Stimulated activated CD4-positive, alpha-beta T cell treated with anti-CD3 and anti-CD28 coated beads, Interleukin-1b, Interleukin-23, amount 100 ng/mL, for 24 hours (primary cell): ENCODE measurements at regions not wholly inside any gene's neighbourhood (a gene's known extent, or its start where the extent isn't known, plus 50 kb on each side); places are given as distances from the start of the nearest gene placed in this dataset.
"Not testable (repeated sequence)": the region's sequence is repeated elsewhere in the genome, so short reads cannot be mapped to it uniquely, and the experiment has no call there.

ENCODE experiments used
- DNase-seq, 4 experiments: peaks; one replicate each; pipeline ENCODE4 v3.0.0-alpha.2; 2020; ENCODE audit warnings: low read depth in 4 of 4, low spot score in 1 of 4

DNA sequence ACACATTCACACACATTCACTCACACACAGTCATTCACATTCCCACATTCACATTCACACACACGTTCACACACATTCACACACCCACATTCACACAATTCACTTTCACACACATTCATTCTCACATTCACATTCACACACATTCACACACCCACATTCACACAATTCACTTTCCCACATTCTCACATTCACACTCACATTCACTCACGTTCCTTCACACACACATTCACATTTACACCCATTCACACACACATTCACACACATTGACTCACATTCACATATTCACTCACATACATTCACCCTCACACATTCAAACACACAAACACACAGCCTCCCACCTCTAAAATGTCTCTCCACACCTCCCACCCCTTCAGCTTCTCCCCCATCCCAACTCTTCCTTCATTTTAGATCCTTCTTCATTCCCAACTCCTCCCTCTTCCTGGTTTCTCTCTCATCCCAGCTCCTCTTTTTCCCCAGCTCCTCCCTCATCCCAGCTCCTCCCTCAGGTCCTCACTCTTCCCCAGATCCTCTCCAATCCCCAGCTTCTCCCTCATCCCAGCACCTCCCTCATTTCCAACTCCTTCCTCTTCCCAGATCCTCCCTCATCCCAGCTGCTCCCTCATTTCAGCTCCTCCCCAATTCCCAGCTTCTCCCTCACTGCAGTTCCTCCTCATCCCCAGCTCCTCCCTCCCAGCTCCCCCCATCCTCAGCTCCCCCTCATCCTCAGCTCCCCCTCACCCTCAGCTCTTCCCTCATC is 111.0 kb downstream of the FAM53A start:
- no peak for DNase-seq

GRCh38 chr4:1572521-1572920 is 111.6 kb downstream of the FAM53A start:
- no peak for DNase-seq

DNA sequence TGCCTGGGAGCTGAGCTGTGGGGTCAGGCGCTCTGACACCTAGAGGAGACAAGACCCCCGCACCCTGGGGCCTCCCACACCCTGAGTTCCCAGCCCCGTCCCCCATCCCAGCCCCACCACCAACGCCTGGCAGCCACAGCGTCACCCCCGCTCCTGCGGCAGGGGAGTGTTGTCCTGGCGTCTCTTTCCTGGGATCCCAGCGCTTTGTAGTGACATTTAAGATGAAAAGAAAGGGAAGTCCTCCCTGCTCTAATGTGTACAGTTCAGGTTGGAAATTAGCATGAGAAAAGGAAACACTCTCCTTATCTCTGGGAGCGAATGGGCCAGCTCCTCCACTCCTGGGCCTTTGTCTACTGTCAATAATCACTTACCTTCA is 112.1 kb downstream of the FAM53A start:
- no peak for DNase-seq

DNA sequence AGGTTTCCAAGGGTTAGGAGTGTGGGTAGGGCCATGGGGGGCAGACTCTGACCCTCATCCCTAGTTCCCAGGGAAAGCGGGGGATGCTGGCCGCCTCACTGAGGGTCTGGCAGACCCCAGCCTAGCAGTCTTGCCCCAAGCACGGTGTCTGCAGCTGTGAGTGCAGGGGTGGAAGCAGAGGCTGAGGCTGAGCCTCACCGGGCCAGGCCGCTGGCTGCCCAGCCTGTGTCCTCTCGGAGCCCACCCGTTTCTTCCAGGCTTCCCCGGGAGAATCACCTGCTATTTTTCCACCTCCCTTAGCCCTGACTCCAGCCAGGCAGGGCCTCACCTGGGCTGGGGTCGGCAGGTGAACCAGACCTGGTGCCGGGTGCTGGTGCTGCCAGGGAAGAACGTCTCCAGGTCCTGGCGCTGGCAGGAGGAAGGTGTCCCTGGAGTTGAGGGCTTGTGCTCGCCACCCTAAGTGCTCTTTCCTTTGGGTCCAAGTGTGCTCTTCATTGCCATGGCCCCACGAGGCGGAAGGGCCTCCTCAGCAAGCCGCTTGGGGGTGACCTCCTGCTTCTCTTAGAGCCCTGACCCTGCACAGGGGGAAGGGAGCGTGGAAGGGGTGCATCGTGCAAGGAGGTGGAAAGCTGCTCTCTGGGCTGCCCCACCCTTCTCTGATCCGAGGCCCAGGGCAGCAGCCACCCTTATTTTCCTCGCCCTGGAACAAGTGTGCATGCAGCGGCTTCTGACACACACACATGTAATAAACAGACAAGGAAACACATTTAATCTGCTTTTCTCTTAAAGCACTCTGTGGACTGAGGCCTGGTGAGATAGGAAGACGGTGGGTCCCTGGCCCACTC is 112.7 kb downstream of the FAM53A start:
- DNase-seq = no peak

DNA sequence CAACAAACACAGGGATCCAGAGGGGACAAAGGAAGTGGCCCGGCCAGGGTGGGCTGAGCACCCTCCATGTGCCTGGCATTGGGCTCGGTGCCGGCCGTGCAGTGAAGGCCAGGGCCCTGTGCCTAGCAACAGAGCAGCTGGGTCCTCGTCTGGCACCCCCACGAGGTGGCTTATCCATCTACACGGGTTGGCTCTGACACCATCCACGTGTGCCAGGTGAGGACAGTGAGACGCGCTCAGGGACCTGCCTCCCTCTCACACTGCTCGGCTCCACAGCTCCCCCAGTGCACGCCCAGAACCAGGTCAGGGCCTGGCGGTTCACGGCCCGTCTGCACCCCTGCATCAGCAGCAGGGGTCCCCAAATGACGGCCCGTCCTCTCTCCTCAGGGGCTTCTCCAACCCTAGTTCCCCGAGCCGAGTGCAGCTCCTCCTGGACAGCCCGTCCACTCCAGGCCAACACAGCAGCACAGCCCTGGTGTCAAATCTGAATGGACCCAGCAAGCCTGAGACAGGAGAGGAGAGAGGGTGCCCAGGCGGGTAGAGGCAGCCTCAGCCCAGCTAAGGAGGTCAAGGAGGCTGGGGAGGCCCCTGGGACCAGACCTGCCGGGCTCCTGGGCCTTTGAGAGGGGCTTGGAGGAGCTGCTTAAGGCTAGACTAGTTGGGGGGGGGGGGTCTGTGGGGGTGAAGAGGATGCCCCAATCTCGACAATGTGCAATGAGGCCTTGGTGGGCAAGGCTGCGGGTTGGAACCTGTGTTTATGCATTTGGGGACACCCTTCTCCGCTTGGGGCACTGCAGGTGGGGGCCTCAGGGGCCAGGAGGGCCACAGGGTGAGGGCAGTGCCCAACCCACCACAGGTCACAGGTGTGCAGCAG is 113.6 kb downstream of the FAM53A start:
- DNase-seq = no peak

DNA sequence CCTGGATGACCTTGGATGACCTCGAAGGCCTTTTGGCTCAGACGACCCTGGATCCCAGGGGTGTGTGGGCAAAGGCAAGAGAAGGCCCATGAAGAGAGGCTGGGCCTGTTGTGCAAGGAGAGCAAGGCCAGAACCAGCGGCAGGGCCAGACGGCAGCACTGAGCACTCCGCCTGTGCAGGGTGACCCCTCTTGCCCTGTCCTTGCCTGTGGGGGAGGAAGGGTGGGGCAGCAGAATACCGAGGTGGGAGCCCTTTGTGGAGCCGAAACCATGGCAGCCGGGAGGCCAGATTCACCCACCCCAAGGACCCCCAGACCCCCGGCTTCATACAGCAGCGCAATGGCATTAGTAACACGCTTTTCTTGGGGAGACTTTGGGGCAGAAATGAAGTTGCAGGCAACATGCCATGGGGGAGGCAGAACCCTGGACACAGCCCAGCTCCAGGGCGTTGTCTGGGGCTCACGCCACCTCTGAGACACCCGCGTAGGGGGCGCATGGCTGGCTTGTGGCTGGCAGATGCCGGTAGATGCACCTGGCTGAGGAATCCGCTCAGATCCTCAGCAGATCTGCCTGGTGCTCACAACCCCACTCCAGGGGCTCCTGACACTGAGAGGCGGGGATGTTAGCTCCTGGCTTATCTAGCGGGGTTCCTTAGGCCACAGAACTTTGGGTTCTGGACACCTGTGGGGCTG is 114.5 kb downstream of the FAM53A start:
- DNase-seq = no peak

- no peak for DNase-seq
These were observed 115.2 kb downstream of the FAM53A start for GRCh38 chr4:1568855-1569460.

GRCh38 chr4:1567808-1568581 is 116.1 kb downstream of the FAM53A start:
- no peak for DNase-seq

DNA sequence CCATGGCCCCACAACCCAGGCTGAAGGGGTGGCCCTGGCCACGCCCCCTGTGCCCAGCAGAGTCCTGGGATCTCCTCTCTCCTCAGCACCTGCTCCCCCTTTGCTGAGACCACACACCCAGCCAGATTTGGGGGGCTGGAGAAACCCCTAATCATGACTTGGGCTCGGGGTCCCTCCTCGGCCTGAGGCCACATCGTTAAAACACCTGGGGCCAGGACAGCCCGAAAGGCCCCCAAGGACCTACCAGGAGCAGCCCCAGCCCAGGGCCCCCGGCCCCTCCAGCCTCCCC is 116.7 kb downstream of the FAM53A start:
- no peak for DNase-seq

DNA sequence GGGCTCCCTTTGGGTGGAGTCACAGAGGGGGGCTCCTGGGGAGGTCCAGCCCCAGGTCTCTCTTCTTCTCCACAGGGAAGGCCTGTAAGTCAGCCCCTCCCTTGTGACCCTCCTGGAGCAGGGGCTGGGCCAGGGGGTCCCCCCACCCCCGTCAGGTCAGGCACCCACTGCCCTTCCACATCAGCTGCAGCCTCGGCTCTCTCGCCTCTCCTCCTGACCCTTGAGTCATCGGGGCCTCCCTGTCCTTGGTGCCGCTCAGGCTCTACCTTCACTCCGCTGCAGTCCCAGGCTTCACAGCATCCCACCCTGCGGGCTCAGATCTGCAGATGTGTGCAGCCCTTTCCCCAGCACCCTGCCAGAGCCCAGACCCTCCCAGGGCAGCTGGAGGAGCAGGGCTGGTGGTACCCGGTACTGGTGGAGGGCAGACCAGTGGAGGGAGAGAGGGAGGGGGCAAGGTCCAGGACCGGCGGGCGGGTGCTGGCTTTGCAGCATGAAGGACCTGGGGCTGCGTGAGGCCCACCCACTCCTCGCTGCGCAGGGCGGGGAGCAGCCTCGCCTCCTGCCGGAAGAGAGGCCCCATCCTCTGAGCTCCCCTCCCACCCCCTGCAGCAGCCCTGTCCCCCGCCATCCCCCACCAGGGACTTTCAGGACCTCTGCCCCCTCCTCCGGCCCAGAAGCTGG is 117.1 kb downstream of the FAM53A start:
- no peak for DNase-seq

- DNase-seq = not testable (repeated sequence)
These were observed 117.7 kb downstream of the FAM53A start for GRCh38 chr4:1566301-1566837.

GRCh38 chr4:1565598-1566295 is 118.4 kb downstream of the FAM53A start:
- no peak for DNase-seq

DNA sequence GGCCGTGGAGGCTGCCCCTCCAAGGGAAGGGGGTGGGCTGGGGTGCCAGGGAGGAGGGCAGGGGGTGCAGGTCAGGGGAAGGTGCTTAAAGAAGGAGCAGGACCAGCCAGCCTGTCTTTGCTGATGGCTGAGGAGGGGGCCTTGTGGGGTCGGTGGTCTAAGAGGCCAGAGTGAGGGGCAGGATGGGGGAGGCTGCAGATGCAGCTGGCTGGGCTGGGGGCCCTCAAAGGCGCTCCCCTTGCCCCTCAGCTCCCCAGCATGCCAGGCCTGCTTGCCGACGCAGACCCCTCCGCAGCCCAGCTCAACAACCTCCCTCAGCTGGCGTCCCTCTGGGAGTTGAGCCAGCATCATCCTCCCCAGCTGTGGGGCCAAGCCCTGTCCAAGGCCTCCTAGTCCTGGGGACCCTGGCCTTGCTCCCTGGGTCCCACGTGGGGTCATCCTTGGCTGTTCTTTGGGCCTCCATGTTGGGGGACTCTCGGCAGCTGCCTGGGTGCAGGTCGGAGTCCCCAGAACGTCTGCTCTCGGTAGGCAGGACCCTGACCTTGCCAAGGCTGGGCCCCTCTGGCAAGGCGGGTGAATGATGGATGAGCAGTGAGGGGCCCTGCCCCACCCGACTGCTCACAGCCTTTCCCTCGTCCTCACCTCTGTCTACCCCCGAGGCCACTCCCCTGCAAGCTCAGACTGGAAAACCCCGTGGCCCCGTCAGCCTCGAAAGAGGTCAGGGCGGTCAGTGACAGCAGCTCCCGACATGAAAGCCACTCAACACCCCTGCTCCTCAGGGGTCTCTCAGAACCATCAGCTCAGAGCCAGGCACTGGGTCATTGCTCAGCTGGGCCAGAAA is 119.4 kb downstream of the FAM53A start:
- no peak for DNase-seq

GRCh38 chr4:1563768-1564485 is 120.2 kb downstream of the FAM53A start:
- DNase-seq = no peak

GRCh38 chr4:1563241-1563640 is 120.9 kb downstream of the FAM53A start:
- DNase-seq = no peak

GRCh38 chr4:1562771-1563170 is 121.3 kb downstream of the FAM53A start:
- DNase-seq = no peak

GRCh38 chr4:1562371-1562770 is 121.7 kb downstream of the FAM53A start:
- no peak for DNase-seq
